ENCODE measurements at regions not wholly inside any gene's neighbourhood (a gene's known extent, or its start where the extent isn't known, plus 50 kb on each side); places are given as distances from the start of the nearest gene placed in this dataset.
A peak's percentile ranks its signal among the peaks of the same experiment; 100 is the strongest.
"Not testable (repeated sequence)": the region's sequence is repeated elsewhere in the genome, so short reads cannot be mapped to it uniquely, and the experiment has no call there.

DNA sequence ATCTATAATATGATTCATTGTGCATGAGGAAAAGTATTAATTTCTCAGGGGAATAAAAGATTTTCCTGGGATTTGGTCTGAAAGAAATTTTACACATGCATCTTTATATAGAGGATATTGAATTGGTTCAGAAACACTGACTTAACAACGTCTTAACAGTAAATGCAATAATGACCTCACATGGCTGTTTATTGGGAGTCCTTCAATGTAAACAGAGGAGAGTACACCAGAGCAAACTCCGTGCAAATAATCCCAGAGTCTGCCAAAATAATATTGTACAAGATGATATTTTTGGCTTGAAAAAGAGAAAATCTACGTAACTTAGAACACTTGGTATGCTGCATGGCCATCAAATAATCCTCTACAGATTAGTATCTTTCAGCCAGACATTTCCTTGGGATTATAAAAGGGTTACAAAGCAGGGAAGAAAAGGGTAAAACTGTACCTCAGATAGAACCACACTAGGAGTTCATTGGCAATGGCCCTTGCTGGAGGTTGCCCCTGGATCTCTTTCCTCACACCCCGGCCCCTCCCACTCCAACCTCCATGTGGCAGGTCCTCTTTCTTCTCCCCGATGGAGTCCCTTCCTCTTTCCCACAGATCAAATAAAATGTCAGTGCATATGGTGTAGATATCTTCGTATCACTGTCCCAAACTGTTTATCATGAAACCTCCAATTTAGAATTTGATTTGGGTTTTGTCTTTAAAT is 196.4 kb downstream of the EVX1 start:
- DNase-seq (ENCODE audit: insufficient read length) = no peak
- FAIRE-seq = no peak
- TF ChIP-seq POLR2A (IDR thresholded peaks at IDR 0.05; ENCODE audit: low read depth, low read length) = no peak

DNA sequence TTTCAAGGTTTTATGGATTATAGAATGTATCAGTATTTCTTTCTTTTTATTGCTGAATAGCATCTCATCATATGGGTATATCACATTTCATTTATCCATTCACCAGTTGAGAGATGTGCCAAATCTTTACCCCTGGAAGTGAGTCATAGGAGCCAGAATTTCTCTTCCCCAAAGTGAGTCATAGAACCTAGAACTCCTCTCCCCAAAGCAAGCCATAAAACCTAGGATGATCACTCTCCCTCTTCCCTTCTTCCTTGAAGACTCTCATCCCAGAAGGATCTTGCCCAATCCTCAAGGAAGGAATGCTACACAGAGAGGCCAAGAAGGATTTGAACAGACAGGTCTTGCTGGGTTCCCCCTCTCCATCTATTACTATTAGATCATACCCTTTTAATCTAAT is 199.9 kb downstream of the EVX1 start:
- FAIRE-seq = no peak
- DNase-seq (ENCODE audit: insufficient read length) = no peak
- TF ChIP-seq POLR2A (IDR thresholded peaks at IDR 0.05; ENCODE audit: low read depth, low read length) (no peak), TAF1 (IDR thresholded peaks at IDR 0.05; ENCODE audit: borderline replicate concordance, low read depth, low read length) (no peak), POLR2AphosphoS5 (IDR thresholded peaks at IDR 0.05; ENCODE audit: low read depth, low read length) (no peak)

DNA sequence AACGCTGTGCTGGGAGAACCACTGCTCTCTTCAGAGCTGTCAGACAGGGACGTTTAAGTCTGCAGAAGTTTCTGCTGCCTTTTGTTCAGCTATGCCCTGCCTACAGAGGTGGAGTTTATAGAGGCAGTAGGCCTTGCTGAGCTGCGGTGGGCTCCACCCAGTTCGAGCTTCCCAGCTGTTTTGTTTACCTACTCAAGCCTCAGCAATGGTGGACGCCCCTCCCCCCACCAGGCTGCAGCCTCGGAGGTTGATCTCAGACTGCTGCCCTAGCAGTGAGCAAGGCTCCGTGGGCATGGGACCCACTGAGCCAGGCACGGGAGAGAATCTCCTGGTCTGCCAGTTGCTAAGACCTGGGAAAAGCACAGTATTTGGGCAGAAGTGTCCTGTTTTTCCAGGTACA is 206.4 kb downstream of the EVX1 start:
- not testable (repeated sequence) for DNase-seq (ENCODE audit: insufficient read length); FAIRE-seq

DNA sequence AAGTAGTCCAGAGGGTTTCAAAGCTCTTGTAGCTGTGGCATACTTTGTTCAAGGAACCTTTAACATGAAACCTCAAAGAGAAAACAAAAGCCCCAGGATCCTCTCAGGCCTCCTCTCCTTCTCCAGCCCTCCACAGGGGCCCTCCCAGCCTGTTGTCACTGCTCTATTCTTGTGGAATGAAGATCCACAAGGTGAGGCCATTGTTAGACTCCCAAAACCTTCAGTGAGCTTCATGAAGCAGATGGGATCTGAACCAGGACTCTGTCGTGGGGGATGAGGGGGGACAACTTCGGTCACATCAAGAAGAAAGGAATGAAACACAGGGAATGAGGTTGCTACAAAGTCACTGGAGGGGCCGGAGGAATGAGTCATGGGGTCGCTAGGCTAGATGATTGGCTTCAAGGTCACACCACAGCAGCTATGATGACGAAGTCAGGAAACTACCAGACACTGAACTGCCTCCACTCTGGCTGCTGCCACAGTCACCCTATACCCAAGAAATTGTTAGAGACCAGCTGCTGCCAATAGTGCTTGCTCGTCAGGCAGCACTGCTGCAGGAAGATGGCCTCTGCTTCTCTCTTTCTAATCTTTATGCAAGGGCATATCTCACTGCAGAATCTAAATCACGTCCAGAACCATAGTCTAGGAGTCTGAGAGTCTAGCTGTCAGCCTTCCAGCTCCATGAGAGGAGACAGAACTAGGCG is 208.8 kb downstream of the HIBADH start:
- FAIRE-seq (no peak), DNase-seq (ENCODE audit: insufficient read length) (no peak)
- no peak for TF ChIP-seq POLR2AphosphoS5 (IDR thresholded peaks at IDR 0.05; ENCODE audit: low read depth, low read length)
- no peak for TF ChIP-seq POLR2A (IDR thresholded peaks at IDR 0.05; ENCODE audit: low read depth, low read length)
- no peak for TF ChIP-seq TAF1 (IDR thresholded peaks at IDR 0.05; ENCODE audit: borderline replicate concordance, low read depth, low read length)

DNA sequence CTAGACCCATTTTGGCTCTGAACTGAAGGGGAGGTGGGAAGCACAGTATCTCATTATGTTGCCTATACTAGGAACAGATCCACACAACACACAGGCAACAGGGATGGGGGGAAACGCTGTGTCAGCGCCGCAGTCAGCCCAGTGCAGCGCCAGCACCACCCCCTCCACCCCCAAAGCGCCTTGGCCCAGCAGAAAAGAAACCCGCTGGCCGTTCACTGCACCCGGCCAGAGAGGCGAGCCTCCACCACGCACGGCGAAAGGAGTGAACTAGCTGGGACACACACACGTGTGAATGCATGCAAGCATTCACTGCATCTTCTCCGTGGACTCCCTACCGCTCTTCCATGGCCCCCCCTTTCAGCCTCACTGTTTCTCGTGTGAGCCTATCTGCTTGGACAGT is 205.6 kb downstream of the HIBADH start:
- not testable (repeated sequence) for FAIRE-seq; DNase-seq (ENCODE audit: insufficient read length)

DNA sequence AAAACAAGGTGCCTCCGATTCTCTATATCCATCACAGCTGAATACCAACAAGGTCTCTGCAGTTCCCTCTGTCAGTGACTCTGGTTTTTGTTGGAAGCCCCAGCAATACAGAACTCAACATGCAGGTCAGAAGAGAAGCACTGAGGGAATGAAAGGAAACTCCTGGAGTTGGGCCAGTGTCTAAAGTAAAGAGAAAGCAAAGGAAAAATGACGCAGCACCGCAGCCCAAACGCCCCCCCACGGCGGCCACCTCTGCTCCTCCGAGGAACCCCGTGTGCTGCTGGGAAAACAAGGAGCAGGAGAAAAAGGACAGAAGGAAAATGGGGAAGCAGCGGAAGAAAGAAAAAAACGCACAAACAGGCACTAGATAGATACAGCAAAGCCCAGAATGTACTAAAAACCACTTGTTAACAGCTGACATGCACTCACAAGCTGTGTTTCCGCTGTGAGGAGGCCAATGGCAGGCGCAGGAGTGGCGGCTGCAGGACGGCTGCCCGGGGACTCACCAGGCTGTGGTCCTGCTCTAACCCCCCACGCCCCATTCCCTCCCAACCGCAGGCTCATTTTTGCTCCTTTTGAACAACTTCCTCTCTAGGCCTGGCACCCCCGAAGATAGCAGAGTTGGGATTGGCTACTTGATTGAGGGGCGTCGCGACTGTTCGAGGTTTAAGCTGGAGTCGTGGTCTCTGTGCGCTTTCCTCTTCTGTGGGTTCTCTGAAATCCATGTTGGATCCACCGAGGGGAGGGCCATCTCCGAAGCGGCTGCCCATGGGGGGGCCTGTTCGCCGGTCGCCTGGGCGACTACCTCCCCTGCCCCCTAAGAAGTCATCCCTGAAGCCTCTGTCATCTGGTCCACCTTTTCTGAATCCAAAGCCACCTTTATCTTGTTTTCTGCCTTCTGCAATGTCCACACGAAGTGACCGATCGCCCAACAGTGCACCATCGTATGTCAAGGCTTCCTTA is 204.8 kb downstream of the HIBADH start:
- DNase-seq (ENCODE audit: insufficient read length) = not testable (repeated sequence)
- FAIRE-seq = peak; percentile 14

DNA sequence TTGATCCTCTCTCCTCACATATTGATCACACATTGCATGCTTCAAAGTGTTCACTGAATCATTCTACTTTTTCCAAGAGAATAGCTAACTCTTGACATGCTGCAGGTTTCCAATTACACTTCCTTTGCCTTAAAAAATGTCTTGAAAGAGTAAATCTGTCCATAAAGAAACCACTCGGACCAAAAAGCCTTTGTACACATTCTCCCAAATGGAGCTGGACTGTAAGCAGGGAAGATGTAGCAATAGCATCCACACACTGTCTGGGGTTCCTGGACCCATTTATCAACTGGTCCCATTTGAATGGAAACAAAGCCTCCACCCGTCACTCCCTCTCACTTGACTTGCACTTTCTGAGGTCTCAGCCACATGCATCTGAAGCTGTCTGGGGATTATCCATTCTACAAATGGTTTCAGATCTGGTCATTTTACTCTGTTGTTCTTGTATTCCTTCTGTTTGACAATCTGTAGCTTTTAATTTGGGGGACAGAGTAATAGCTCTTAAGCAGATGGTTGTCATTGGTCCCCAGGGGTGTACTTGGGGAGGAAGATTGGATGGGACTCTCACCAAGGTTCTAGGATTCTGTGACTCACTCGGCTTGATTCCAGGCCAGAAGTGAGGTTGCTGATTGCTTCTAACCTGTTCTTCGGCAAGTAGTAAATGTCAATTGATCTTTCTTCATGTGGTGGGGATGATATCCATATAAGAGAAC is 203.5 kb downstream of the HIBADH start:
- DNase-seq (ENCODE audit: insufficient read length) (no peak), FAIRE-seq (no peak)
- TF ChIP-seq POLR2A (IDR thresholded peaks at IDR 0.05; ENCODE audit: low read depth, low read length) (no peak), POLR2AphosphoS5 (IDR thresholded peaks at IDR 0.05; ENCODE audit: low read depth, low read length) (no peak), TAF1 (IDR thresholded peaks at IDR 0.05; ENCODE audit: borderline replicate concordance, low read depth, low read length) (no peak)

DNA sequence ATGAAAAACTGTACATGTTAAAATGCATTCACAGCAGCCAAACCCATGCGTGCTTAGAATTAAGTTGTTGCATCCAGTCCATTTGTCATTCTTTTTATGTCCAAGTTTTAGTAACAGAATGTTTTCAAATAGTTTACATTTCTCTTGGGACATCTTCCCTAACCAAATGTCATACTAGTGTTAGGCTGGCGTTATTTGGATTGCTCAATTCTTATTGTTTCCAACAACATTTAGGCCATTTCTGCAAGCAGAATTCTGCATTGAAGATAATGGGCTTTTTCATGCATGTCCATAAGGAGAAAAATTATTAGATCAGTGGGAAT is 203.0 kb downstream of the HIBADH start:
- TF ChIP-seq TAF1 (IDR thresholded peaks at IDR 0.05; ENCODE audit: borderline replicate concordance, low read depth, low read length) = no peak
- no peak for TF ChIP-seq POLR2AphosphoS5 (IDR thresholded peaks at IDR 0.05; ENCODE audit: low read depth, low read length)
- TF ChIP-seq POLR2A (IDR thresholded peaks at IDR 0.05; ENCODE audit: low read depth, low read length) = no peak
- DNase-seq (ENCODE audit: insufficient read length) = no peak
- FAIRE-seq = no peak

DNA sequence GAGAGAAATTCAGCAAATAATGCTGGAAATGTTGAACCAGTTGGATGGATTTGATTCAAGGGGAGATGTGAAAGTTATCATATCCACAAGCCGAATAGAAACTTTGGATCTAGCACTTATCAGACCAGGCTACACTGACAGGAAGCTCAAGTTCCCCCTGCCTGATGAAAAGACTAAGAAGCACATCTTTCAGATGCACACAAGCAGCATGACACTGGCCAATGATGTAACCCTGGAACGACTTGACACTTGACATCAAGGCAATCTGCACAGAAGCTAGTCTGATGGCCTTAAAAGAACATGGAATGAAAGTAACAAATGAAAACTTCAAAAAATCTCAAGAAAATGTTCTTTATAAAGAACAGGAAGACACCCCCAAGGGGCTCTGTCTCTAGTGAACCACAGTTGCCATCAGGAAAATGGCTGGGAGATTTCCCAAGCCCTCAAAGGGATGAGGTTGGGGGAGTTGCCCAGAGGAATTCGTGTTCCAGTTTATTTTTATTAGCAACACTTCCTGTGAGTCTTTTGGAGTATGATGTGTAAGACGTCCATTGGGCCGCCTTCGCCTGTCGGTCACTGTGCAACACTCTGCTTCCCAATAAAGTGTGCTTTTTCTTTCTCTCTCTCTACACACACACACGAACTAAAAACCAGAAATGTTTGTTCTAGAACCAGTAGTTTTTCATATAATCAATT is 200.0 kb downstream of the HIBADH start:
- no peak for FAIRE-seq
- DNase-seq (ENCODE audit: insufficient read length) = no peak

DNA sequence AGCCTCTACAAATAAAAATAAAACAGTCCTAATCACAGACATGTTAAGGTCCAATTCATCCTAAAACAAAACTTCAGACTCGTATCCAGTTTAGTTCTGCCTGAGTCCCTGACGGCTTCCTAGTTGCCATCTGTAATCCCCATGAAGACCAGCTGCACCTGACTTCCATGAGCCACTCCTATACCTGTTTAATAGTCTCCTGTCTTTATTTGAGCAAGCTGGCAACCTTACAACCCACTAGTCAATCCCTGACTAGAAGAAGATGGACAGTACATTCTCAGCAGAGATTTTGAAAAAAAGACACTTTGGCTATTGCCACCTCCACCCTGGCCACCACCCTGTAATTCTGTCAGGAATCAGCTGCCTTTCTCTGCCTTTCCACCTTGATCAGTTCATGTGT is 197.7 kb downstream of the HIBADH start:
- TF ChIP-seq POLR2A (IDR thresholded peaks at IDR 0.05; ENCODE audit: low read depth, low read length) (no peak), POLR2AphosphoS5 (IDR thresholded peaks at IDR 0.05; ENCODE audit: low read depth, low read length) (no peak), TAF1 (IDR thresholded peaks at IDR 0.05; ENCODE audit: borderline replicate concordance, low read depth, low read length) (no peak)
- FAIRE-seq = no peak
- DNase-seq (ENCODE audit: insufficient read length) = no peak

More for the DNA sequence above, 200.0 kb downstream of the HIBADH start:
- TF ChIP-seq POLR2A (IDR thresholded peaks at IDR 0.05; ENCODE audit: low read depth, low read length) (no peak), TAF1 (IDR thresholded peaks at IDR 0.05; ENCODE audit: borderline replicate concordance, low read depth, low read length) (no peak), POLR2AphosphoS5 (IDR thresholded peaks at IDR 0.05; ENCODE audit: low read depth, low read length) (no peak)

DNA sequence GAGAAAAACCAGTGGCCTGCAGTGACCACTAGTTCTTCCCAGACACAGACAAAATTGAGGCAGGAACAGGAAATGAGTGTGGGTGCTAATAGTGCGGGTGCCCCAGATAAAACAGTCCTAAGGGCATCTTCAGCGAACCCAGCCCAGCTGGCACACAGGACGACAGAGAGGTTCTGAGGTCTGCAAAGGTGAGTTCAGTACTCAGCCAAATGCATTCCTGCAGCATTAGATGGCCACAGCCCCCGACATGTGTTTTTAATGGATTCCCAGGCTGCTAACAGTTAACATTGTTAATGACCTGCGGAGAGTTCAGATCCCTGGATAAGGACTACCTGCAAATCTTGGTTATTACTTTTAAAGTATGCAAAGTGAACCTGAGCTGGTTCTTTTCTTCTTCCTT is 196.0 kb downstream of the HIBADH start:
- TF ChIP-seq POLR2AphosphoS5 (IDR thresholded peaks at IDR 0.05; ENCODE audit: low read depth, low read length) (no peak), TAF1 (IDR thresholded peaks at IDR 0.05; ENCODE audit: borderline replicate concordance, low read depth, low read length) (no peak), POLR2A (IDR thresholded peaks at IDR 0.05; ENCODE audit: low read depth, low read length) (no peak)
- FAIRE-seq = no peak
- DNase-seq (ENCODE audit: insufficient read length) = no peak

All from GM12892 (cell line).